H9 (cell line): ENCODE measurements at regions not wholly inside any gene's neighbourhood (a gene's known extent, or its start where the extent isn't known, plus 50 kb on each side); places are given as distances from the start of the nearest gene placed in this dataset.

ENCODE experiments used
- DNase-seq: peaks from one replicate; pipeline ENCODE4 v3.0.0-alpha.2; 2017
- H2AFZ ChIP-seq: one replicate; pipeline ENCODE4 v1.6.1; 2013; ENCODE audit warnings: mild to moderate bottlenecking, low read length, control low read depth, moderate library complexity
- H2AK5ac ChIP-seq: 2 replicates; pipeline ENCODE4 v1.6.1; 2013; ENCODE audit warnings: low read length, control low read depth, mixed read lengths; ENCODE audit not compliant: insufficient read length
- H2BK120ac ChIP-seq: one replicate; pipeline ENCODE4 v1.6.1; 2013; ENCODE audit warnings: low read depth, mild to moderate bottlenecking, low read length, control low read depth, inconsistent platforms; ENCODE audit not compliant: poor library complexity, severe bottlenecking
- H2BK12ac ChIP-seq: 2 replicates; pipeline ENCODE4 v1.6.1; 2013; ENCODE audit warnings: low read length, control low read depth, mixed read lengths, low read depth; ENCODE audit not compliant: insufficient read length
- H2BK15ac ChIP-seq: 2 replicates; pipeline ENCODE4 v1.6.1; 2013; ENCODE audit warnings: low read depth, low read length, control low read depth
- H2BK20ac ChIP-seq: one replicate; pipeline ENCODE4 v1.6.1; 2013; ENCODE audit warnings: low read depth, mild to moderate bottlenecking, low read length, control low read depth, inconsistent platforms; ENCODE audit not compliant: poor library complexity, severe bottlenecking
- H2BK5ac ChIP-seq: 2 replicates; pipeline ENCODE4 v1.6.1; 2013; ENCODE audit warnings: low read length, control low read depth, mixed read lengths; ENCODE audit not compliant: insufficient read length
- H3K14ac ChIP-seq: 2 replicates; pipeline ENCODE4 v1.6.1; 2013; ENCODE audit warnings: low read length, control low read depth; ENCODE audit not compliant: insufficient read depth
- H3K18ac ChIP-seq: 2 replicates; pipeline ENCODE4 v1.6.1; 2013; ENCODE audit warnings: low read depth, mild to moderate bottlenecking, mixed read lengths, low read length, control low read depth; ENCODE audit not compliant: insufficient read length
- H3K23ac ChIP-seq: 2 replicates; pipeline ENCODE4 v1.6.1; 2013; ENCODE audit warnings: low read length, control low read depth, mixed read lengths, low read depth; ENCODE audit not compliant: insufficient read length
- H3K23me2 ChIP-seq: 2 replicates; pipeline ENCODE4 v1.6.1; 2013; ENCODE audit warnings: low read depth, mild to moderate bottlenecking, mixed read lengths, low read length, control low read depth; ENCODE audit not compliant: insufficient read length, poor library complexity, severe bottlenecking
- H3K27ac ChIP-seq: 2 replicates; pipeline ENCODE4 v1.5.1; 2013; ENCODE audit warnings: low read length, control low read depth, mixed read lengths, low read depth; ENCODE audit not compliant: insufficient read length
- H3K27me3 ChIP-seq: 2 replicates; pipeline ENCODE4 v1.6.1; 2013; ENCODE audit warnings: low read length, control low read depth, inconsistent platforms; ENCODE audit not compliant: insufficient read depth
- H3K4ac ChIP-seq: 2 replicates; pipeline ENCODE4 v1.6.1; 2013; ENCODE audit warnings: low read depth, mild to moderate bottlenecking, control low read depth, inconsistent platforms, low read length, moderate library complexity
- H3K4me1 ChIP-seq: 2 replicates; pipeline ENCODE4 v1.6.1; 2013; ENCODE audit warnings: low read length, control low read depth, inconsistent platforms; ENCODE audit not compliant: insufficient read depth
- H3K4me2 ChIP-seq: 2 replicates; pipeline ENCODE4 v1.6.1; 2013; ENCODE audit warnings: low read length, control low read depth, mixed read lengths; ENCODE audit not compliant: insufficient read length, insufficient read depth
- H3K56ac ChIP-seq: 2 replicates; pipeline ENCODE4 v1.6.1; 2013; ENCODE audit warnings: low read depth, mild to moderate bottlenecking, mixed read lengths, low read length, control low read depth; ENCODE audit not compliant: insufficient read length
- H3K79me1 ChIP-seq: 2 replicates; pipeline ENCODE4 v1.6.1; 2013; ENCODE audit warnings: low read depth, mild to moderate bottlenecking, moderate library complexity, low read length, control low read depth, inconsistent platforms; ENCODE audit not compliant: insufficient read depth, poor library complexity, severe bottlenecking
- H3K79me2 ChIP-seq: 2 replicates; pipeline ENCODE4 v1.6.1; 2013; ENCODE audit warnings: low read length, control low read depth, inconsistent platforms; ENCODE audit not compliant: insufficient read depth
- H3K9ac ChIP-seq: 2 replicates; pipeline ENCODE4 v1.6.1; 2013; ENCODE audit warnings: low read length, control low read depth, mixed read lengths; ENCODE audit not compliant: insufficient read length; ENCODE audit errors: extremely low read depth
- H3K9me3 ChIP-seq: one replicate; pipeline ENCODE4 v1.6.1; 2013; ENCODE audit warnings: low read depth, low read length, inconsistent platforms; ENCODE audit not compliant: control insufficient read depth
- H3T11ph ChIP-seq: one replicate; pipeline ENCODE4 v1.6.1; 2013; ENCODE audit warnings: mild to moderate bottlenecking, low read length, control low read depth, inconsistent platforms
- H4K20me1 ChIP-seq: one replicate; pipeline ENCODE4 v1.6.1; 2013; ENCODE audit not compliant: control insufficient read depth, insufficient read length, insufficient read depth
- H4K5ac ChIP-seq: 2 replicates; pipeline ENCODE4 v1.6.1; 2013; ENCODE audit warnings: low read depth, mild to moderate bottlenecking, mixed read lengths, low read length, control low read depth; ENCODE audit not compliant: insufficient read length
- H4K8ac ChIP-seq: replicated peaks from 2 replicates; pipeline ENCODE4 v1.6.1; 2013; ENCODE audit warnings: low read length, control low read depth, mixed read lengths, low read depth; ENCODE audit not compliant: insufficient read length
- H4K91ac ChIP-seq: 2 replicates; pipeline ENCODE4 v1.6.1; 2013; ENCODE audit warnings: low read depth, mild to moderate bottlenecking, moderate library complexity, mixed read lengths, low read length, control low read depth; ENCODE audit not compliant: insufficient read length
- H3K27ac Mint-ChIP-seq, 3 experiments: 2 replicates in 2 of 3; 3 replicates in 1 of 3; pipeline ENCODE4 v1.8.0; 2020 to 2021; ENCODE audit warnings: mixed read lengths in 3 of 3, mild to moderate bottlenecking in 1 of 3, moderate library complexity in 1 of 3
- H3K27me3 Mint-ChIP-seq: 2 replicates; pipeline ENCODE4 v1.8.0; 2021; ENCODE audit warnings: low read depth, mild to moderate bottlenecking, moderate library complexity, mixed read lengths
- H3K36me3 Mint-ChIP-seq, 3 experiments: 2 replicates in 2 of 3; 3 replicates in 1 of 3; pipeline ENCODE4 v1.8.0; 2020 to 2021; ENCODE audit warnings: low read depth in 3 of 3, mixed read lengths in 3 of 3; ENCODE audit not compliant: insufficient read depth in 1 of 3
- H3K4me1 Mint-ChIP-seq, 2 experiments: 2 replicates each; pipeline ENCODE4 v1.8.0; 2020; ENCODE audit warnings: mixed read lengths in 2 of 2
- H3K4me3 Mint-ChIP-seq, 2 experiments: 2 replicates in 1 of 2; 3 replicates in 1 of 2; pipeline ENCODE4 v1.8.0; 2020 to 2021; ENCODE audit warnings: mild to moderate bottlenecking in 2 of 2, mixed read lengths in 2 of 2, moderate library complexity in 1 of 2
- H3K9me3 Mint-ChIP-seq, 2 experiments: 2 replicates in 1 of 2; 3 replicates in 1 of 2; pipeline ENCODE4 v1.8.0; 2020; ENCODE audit warnings: mild to moderate bottlenecking in 2 of 2, mixed read lengths in 2 of 2, moderate library complexity in 1 of 2
- WGBS: extraction: QIAGEN DNeasy Blood & Tissue Kit; methylation state at CpG from one replicate; pipeline ENCODE4 v1.1.7; 2013; ENCODE audit warnings: missing lambda C conversion rate, low lambda C conversion rate, mixed read lengths; ENCODE audit not compliant: insufficient read length; ENCODE audit errors: extremely low coverage; 5-methylcytosine and 5-hydroxymethylcytosine counted together
- TF ChIP-seq, protein P1 (sequence below): fragments of 200-600 bp; sonication (generic); conservative IDR thresholded peaks from 3 replicates; pipeline ENCODE4 v1.8.0; 2021; ENCODE audit warnings: antibody characterized with exemption, mild to moderate bottlenecking

DNA sequence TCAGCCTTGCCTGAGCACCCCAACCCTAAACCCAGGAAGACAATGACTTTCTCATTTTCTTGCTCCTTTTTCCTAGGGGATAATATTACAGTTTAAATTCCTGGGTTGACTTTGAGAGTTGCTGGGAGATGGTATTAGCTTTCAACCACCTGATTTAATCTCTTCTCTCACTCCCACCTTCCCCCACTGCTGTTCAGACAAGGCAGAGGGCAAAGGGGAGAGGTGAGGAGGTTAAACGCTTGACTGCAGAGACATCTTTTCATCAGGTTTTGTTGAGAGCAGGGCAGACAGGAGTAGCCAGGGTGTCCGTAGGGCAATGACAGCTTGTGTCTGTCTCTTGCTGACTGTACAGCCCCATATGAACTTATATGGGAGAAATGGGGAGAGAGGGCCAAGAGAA is 811.2 kb downstream of the MAFB start:
- no peaks in the 10 kb centered on the region for H3K27me3 Mint-ChIP-seq
- H3K36me3 Mint-ChIP-seq, result peaks cover 9 to 15% (median 14%) of the 10 kb centered on the region in 3 experiments
- H3K27me3 ChIP-seq, result no peaks in the 10 kb centered on the region
- H3K4me1 ChIP-seq, result no peaks in the 10 kb centered on the region; the same call in 1 of the 2 replicates
- H2AK5ac ChIP-seq, result no peak overlapping the region
- peaks cover 11 to 14% of the 10 kb centered on the region in 2 experiments for H3K9me3 Mint-ChIP-seq
- H3T11ph ChIP-seq, result no peak overlapping the region
- peaks cover 7% of the 10 kb centered on the region for H3K9me3 ChIP-seq
- H3K18ac ChIP-seq, result peak overlapping the region; percentile 29
- no peak overlapping the region for H3K4me3 Mint-ChIP-seq
- H2BK12ac ChIP-seq, result no peak overlapping the region
- no peak overlapping the region for H3K14ac ChIP-seq
- no peak overlapping the region for H4K5ac ChIP-seq
- no peak overlapping the region for H3K23ac ChIP-seq
- WGBS, result no CpG with 5 or more reads among the region's 2 CpGs
- no peak overlapping the region for H2AFZ ChIP-seq
- no peaks in the 10 kb centered on the region for H3K79me2 ChIP-seq
- no peak for DNase-seq
- H2BK120ac ChIP-seq, result no peak overlapping the region
- TF ChIP-seq, protein P1, sequence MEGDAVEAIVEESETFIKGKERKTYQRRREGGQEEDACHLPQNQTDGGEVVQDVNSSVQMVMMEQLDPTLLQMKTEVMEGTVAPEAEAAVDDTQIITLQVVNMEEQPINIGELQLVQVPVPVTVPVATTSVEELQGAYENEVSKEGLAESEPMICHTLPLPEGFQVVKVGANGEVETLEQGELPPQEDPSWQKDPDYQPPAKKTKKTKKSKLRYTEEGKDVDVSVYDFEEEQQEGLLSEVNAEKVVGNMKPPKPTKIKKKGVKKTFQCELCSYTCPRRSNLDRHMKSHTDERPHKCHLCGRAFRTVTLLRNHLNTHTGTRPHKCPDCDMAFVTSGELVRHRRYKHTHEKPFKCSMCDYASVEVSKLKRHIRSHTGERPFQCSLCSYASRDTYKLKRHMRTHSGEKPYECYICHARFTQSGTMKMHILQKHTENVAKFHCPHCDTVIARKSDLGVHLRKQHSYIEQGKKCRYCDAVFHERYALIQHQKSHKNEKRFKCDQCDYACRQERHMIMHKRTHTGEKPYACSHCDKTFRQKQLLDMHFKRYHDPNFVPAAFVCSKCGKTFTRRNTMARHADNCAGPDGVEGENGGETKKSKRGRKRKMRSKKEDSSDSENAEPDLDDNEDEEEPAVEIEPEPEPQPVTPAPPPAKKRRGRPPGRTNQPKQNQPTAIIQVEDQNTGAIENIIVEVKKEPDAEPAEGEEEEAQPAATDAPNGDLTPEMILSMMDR, result no peak
- H4K20me1 ChIP-seq, result no peaks in the 10 kb centered on the region
- H2BK20ac ChIP-seq, result no peak overlapping the region
- no peaks in the 10 kb centered on the region for H3K23me2 ChIP-seq
- H3K27ac ChIP-seq, result no peak overlapping the region
- no peak overlapping the region for H3K4me2 ChIP-seq
- H4K91ac ChIP-seq, result no peak overlapping the region
- H3K4me1 Mint-ChIP-seq, result peaks cover 19 to 23% of the 10 kb centered on the region in 2 experiments
- H3K27ac Mint-ChIP-seq, result no peak overlapping the region; a peak in 2 of 7 replicates
- H3K79me1 ChIP-seq, result no peaks in the 10 kb centered on the region
- no peak overlapping the region for H2BK5ac ChIP-seq
- H3K4ac ChIP-seq, result no peak overlapping the region
- no peak overlapping the region for H4K8ac ChIP-seq
- no peak overlapping the region for H3K9ac ChIP-seq
- no peak overlapping the region for H3K56ac ChIP-seq
- H2BK15ac ChIP-seq, result no peak overlapping the region
